ENCODE measurements at regions not wholly inside any gene's neighbourhood (a gene's known extent, or its start where the extent isn't known, plus 50 kb on each side); places are given as distances from the start of the nearest gene placed in this dataset.

DNA sequence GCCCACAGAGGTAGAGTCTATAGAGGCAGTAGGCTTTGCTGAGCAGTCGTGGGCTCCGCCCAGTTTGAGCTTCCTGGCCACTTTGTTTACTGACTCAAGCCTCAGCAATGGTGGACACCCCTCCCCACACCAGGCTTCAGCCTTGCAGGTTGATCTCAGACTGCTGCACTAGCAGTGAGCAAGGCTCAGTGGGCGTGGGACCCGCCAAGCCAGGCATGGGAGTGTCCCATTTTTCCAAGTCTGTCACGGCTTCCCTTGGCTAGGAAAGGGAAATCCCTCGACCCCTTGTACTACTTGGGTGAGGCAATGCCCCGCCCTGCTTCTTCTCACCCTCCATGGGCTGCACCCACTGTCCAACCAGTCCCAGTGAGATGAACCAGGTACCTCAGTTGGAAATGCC, 135.3 kb upstream of the NT5E start:
- TF ChIP-seq, protein P1, sequence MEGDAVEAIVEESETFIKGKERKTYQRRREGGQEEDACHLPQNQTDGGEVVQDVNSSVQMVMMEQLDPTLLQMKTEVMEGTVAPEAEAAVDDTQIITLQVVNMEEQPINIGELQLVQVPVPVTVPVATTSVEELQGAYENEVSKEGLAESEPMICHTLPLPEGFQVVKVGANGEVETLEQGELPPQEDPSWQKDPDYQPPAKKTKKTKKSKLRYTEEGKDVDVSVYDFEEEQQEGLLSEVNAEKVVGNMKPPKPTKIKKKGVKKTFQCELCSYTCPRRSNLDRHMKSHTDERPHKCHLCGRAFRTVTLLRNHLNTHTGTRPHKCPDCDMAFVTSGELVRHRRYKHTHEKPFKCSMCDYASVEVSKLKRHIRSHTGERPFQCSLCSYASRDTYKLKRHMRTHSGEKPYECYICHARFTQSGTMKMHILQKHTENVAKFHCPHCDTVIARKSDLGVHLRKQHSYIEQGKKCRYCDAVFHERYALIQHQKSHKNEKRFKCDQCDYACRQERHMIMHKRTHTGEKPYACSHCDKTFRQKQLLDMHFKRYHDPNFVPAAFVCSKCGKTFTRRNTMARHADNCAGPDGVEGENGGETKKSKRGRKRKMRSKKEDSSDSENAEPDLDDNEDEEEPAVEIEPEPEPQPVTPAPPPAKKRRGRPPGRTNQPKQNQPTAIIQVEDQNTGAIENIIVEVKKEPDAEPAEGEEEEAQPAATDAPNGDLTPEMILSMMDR (IDR thresholded peaks at IDR 0.05) = no peak
- TF ChIP-seq, protein P2, sequence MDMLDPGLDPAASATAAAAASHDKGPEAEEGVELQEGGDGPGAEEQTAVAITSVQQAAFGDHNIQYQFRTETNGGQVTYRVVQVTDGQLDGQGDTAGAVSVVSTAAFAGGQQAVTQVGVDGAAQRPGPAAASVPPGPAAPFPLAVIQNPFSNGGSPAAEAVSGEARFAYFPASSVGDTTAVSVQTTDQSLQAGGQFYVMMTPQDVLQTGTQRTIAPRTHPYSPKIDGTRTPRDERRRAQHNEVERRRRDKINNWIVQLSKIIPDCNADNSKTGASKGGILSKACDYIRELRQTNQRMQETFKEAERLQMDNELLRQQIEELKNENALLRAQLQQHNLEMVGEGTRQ (CRISPR knock-in tag; IDR thresholded peaks at IDR 0.05) = no peak

All from WTC11 (cell line).